MM.1S (cell line): ENCODE measurements at regions not wholly inside any gene's neighbourhood (a gene's known extent, or its start where the extent isn't known, plus 50 kb on each side); places are given as distances from the start of the nearest gene placed in this dataset.

ENCODE experiments used
- DNase-seq: peaks from one replicate; pipeline ENCODE4 v3.0.0-alpha.2; 2015
- H2AFZ ChIP-seq: fragments of 300-600 bp; sonication (generic); 2 replicates; pipeline ENCODE4 v1.6.0; 2016; ENCODE audit warnings: antibody characterized with exemption, low read length
- H3F3A ChIP-seq: fragments of 300-600 bp; sonication (generic); 2 replicates; pipeline ENCODE4 v1.6.1; 2016; ENCODE audit warnings: mild to moderate bottlenecking, antibody characterized with exemption, low read length, moderate library complexity, mixed read lengths; ENCODE audit not compliant: insufficient read depth
- H3K27ac ChIP-seq: fragments of 300-600 bp; sonication (generic); 2 replicates; pipeline ENCODE4 v1.5.1; 2016; ENCODE audit warnings: mild to moderate bottlenecking, low read length
- H3K27me3 ChIP-seq: fragments of 300-600 bp; sonication (generic); replicated peaks from 2 replicates; pipeline ENCODE4 v1.6.0; 2016; ENCODE audit warnings: low read length; ENCODE audit not compliant: insufficient read depth
- H3K36me3 ChIP-seq: fragments of 300-600 bp; sonication (generic); replicated peaks from 2 replicates; pipeline ENCODE4 v1.6.1; 2016; ENCODE audit warnings: mild to moderate bottlenecking, low read length, mixed read lengths; ENCODE audit not compliant: insufficient read depth
- H3K4me1 ChIP-seq: fragments of 300-600 bp; sonication (generic); 2 replicates; pipeline ENCODE4 v1.6.1; 2016; ENCODE audit warnings: low read length, mixed read lengths
- H3K4me2 ChIP-seq: fragments of 300-600 bp; sonication (generic); 2 replicates; pipeline ENCODE4 v1.6.0; 2016; ENCODE audit warnings: low read depth, low read length
- H3K4me3 ChIP-seq: fragments of 300-600 bp; sonication (generic); 2 replicates; pipeline ENCODE4 v1.5.1; 2016; ENCODE audit warnings: low read length, mixed read lengths
- H3K79me2 ChIP-seq: fragments of 300-600 bp; sonication (generic); 2 replicates; pipeline ENCODE4 v1.6.1; 2016; ENCODE audit warnings: mixed run types, low read length, mixed read lengths
- H3K9ac ChIP-seq: fragments of 300-600 bp; sonication (generic); 2 replicates; pipeline ENCODE4 v1.6.1; 2016; ENCODE audit warnings: low read length, mixed read lengths
- H3K9me2 ChIP-seq: fragments of 300-600 bp; sonication (generic); replicated peaks from 2 replicates; pipeline ENCODE4 v1.6.1; 2016; ENCODE audit warnings: mild to moderate bottlenecking, low read length, mixed read lengths; ENCODE audit not compliant: insufficient read depth
- H3K9me3 ChIP-seq: fragments of 300-600 bp; sonication (generic); replicated peaks from 2 replicates; pipeline ENCODE4 v1.6.1; 2016; ENCODE audit warnings: mild to moderate bottlenecking, low read length, mixed read lengths; ENCODE audit not compliant: insufficient read depth
- H4K20me1 ChIP-seq: fragments of 300-600 bp; sonication (generic); 2 replicates; pipeline ENCODE4 v1.6.1; 2016; ENCODE audit warnings: mild to moderate bottlenecking, low read length, moderate library complexity, mixed read lengths; ENCODE audit not compliant: insufficient read depth
- EZH2 ChIP-seq: fragments of 300-600 bp; sonication (generic); optimal IDR thresholded peaks from 2 replicates; pipeline ENCODE3; 2017; ENCODE audit warnings: low read depth, mild to moderate bottlenecking, antibody characterized with exemption, low read length, mixed read lengths
- EZH2phosphoT487 ChIP-seq: fragments of 300-600 bp; sonication (generic); IDR thresholded peaks from 2 replicates; pipeline ENCODE4 v1.6.1; 2018; ENCODE audit warnings: antibody characterized with exemption, low read length
- TF ChIP-seq, protein P1 (sequence below): fragments of 300-600 bp; sonication (generic); IDR thresholded peaks from 2 replicates; pipeline ENCODE4 v1.5.1; 2016; ENCODE audit warnings: antibody characterized with exemption, low read length, mixed read lengths

DNA sequence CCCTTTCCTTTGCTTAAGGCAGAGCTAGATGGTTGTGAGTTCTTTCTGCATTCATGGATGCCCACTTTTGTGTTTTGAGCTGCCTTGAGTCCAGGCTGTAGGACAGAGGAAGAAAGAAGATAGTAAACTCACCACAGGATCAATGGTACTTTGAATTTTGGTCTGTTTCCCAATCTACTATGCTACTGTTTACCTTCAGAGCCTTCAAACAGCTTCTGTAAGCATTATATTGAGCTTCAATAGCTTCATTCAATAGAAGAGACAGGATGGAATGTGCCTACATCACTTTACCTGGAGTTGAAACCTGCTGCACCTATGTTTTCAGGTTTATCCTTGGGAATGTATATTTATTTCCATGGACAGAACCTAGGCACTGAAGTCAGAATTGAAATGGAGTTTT is 397.9 kb upstream of the DYNLRB2 start:
- H3F3A ChIP-seq, result no peaks in the 10 kb centered on the region
- H3K9ac ChIP-seq, result no peak overlapping the region
- no peaks in the 10 kb centered on the region for H3K9me3 ChIP-seq
- H3K9me2 ChIP-seq, result no peaks in the 10 kb centered on the region
- TF ChIP-seq EZH2 (no peak), EZH2phosphoT487 (no peak)
- TF ChIP-seq, protein P1, sequence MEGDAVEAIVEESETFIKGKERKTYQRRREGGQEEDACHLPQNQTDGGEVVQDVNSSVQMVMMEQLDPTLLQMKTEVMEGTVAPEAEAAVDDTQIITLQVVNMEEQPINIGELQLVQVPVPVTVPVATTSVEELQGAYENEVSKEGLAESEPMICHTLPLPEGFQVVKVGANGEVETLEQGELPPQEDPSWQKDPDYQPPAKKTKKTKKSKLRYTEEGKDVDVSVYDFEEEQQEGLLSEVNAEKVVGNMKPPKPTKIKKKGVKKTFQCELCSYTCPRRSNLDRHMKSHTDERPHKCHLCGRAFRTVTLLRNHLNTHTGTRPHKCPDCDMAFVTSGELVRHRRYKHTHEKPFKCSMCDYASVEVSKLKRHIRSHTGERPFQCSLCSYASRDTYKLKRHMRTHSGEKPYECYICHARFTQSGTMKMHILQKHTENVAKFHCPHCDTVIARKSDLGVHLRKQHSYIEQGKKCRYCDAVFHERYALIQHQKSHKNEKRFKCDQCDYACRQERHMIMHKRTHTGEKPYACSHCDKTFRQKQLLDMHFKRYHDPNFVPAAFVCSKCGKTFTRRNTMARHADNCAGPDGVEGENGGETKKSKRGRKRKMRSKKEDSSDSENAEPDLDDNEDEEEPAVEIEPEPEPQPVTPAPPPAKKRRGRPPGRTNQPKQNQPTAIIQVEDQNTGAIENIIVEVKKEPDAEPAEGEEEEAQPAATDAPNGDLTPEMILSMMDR, result no peak
- peaks cover 13% of the 10 kb centered on the region; the same call in 1 of the 2 replicates for H3K4me1 ChIP-seq
- no peak overlapping the region for H3K4me3 ChIP-seq
- no peak overlapping the region for H2AFZ ChIP-seq
- H3K79me2 ChIP-seq, result no peaks in the 10 kb centered on the region
- H3K4me2 ChIP-seq, result no peak overlapping the region
- H3K27me3 ChIP-seq, result no peaks in the 10 kb centered on the region
- H3K27ac ChIP-seq, result no peak overlapping the region
- H4K20me1 ChIP-seq, result no peaks in the 10 kb centered on the region
- H3K36me3 ChIP-seq, result no peaks in the 10 kb centered on the region
- no peak for DNase-seq

DNA sequence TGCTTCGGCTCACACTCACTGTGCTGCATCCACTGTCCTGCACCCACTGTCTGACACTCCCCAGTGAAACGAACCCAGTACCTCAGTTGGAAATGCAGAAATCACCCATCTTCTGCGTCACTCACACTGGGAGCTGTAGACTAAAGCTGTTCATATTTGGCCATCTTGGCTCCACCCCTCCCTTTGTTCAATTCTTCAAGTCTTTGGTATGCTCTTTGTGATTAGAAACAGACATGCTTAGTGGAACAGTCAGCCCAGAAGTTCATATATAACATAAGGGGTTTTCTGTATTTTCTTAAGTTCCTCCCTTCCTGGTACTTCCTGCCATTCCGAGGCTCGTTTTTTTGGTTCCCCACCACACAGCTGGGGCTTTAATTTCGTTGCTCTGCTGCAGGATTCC is 398.5 kb upstream of the DYNLRB2 start:
- no peak for TF ChIP-seq EZH2phosphoT487
- TF ChIP-seq, protein P1, result no peak
- TF ChIP-seq EZH2, result no peak
- Histone ChIP-seq H3K27ac (no peak overlapping the region), H3K9me3 (no peaks in the 10 kb centered on the region), H3K9ac (no peak overlapping the region), H3K36me3 (no peaks in the 10 kb centered on the region), H4K20me1 (no peaks in the 10 kb centered on the region), H3K79me2 (no peaks in the 10 kb centered on the region), H3F3A (no peaks in the 10 kb centered on the region), H3K9me2 (no peaks in the 10 kb centered on the region), H2AFZ (no peak overlapping the region), H3K4me1 (peaks cover 13% of the 10 kb centered on the region; the same call in 1 of the 2 replicates), H3K4me2 (no peak overlapping the region), H3K27me3 (no peaks in the 10 kb centered on the region), H3K4me3 (no peak overlapping the region)
- no peak for DNase-seq

DNA sequence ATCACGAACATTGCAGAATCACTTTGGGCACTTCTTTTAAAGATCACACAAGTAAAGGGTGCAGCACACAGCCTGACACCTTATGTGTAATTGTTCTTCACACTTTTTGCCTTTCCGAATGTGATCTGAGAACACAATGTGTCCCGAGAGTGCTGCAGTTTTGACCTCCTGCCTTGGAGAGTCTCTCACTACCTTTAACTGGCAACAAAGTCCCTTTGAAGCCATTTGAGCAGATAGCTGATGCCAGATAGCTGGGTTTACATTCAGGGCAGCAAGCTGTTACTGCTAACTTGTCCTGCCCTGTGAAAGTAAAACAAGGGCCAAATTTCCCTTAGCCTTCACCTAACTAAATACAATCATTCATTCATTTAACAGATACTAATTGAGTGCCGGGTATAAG is 411.0 kb upstream of the DYNLRB2 start:
- no peaks in the 10 kb centered on the region for H3K36me3 ChIP-seq
- no peak overlapping the region for H3K4me2 ChIP-seq
- H3K27ac ChIP-seq, result no peak overlapping the region
- no peaks in the 10 kb centered on the region for H4K20me1 ChIP-seq
- no peak overlapping the region for H3K4me3 ChIP-seq
- no peaks in the 10 kb centered on the region for H3K79me2 ChIP-seq
- no peaks in the 10 kb centered on the region for H3K27me3 ChIP-seq
- TF ChIP-seq EZH2 (no peak), EZH2phosphoT487 (no peak)
- TF ChIP-seq, protein P1, result no peak
- H3K9ac ChIP-seq, result no peak overlapping the region
- no peaks in the 10 kb centered on the region for H3K9me3 ChIP-seq
- H3K9me2 ChIP-seq, result no peaks in the 10 kb centered on the region
- H2AFZ ChIP-seq, result no peak overlapping the region
- DNase-seq, result no peak
- no peaks in the 10 kb centered on the region for H3K4me1 ChIP-seq
- H3F3A ChIP-seq, result no peaks in the 10 kb centered on the region
